ENCODE measurements at regions not wholly inside any gene's neighbourhood (a gene's known extent, or its start where the extent isn't known, plus 50 kb on each side); places are given as distances from the start of the nearest gene placed in this dataset.

- TF ChIP-seq CTCF (IDR thresholded peaks at IDR 0.05; ENCODE audit: low read depth), result no peak
Measured at GRCh38 chr20:56689318-56689717, 60.2 kb downstream of the TFAP2C start.

- TF ChIP-seq CTCF (IDR thresholded peaks at IDR 0.05; ENCODE audit: low read depth), result no peak
Measured at GRCh38 chr20:56689852-56690485, 60.9 kb downstream of the TFAP2C start.

DNA sequence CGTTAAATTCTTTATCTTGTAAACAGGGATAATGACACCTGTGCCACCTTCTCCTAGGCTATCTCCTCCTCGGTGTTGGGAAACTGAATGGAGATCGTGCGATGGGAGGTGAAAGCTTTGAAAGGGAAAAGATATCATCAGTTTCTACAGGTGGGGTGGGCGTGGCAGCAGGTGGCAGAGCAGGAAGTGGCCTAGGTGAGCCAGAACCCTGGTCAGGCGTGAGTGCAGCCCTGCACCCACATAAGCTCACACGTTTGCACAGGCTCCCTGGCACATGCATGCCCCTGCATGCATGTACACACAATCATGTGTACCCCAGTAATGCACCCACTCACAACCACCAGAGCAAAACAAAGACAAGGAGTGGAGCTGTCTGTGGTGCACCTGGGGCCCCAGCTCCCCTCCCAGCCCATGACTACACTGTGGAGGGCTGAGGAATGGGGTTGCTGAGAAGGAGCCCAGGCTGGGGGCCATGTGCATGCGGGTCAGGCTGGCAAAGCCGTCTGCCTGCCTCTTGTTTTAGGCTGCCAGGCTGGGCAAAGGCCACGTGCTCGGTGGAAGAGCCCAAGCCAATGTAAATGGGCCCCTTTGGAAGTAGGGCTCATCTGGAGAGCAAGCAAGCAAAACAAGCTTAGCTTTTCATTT lies 61.5 kb downstream of the TFAP2C start:
- TF ChIP-seq CTCF (IDR thresholded peaks at IDR 0.05; ENCODE audit: low read depth), result no peak

DNA sequence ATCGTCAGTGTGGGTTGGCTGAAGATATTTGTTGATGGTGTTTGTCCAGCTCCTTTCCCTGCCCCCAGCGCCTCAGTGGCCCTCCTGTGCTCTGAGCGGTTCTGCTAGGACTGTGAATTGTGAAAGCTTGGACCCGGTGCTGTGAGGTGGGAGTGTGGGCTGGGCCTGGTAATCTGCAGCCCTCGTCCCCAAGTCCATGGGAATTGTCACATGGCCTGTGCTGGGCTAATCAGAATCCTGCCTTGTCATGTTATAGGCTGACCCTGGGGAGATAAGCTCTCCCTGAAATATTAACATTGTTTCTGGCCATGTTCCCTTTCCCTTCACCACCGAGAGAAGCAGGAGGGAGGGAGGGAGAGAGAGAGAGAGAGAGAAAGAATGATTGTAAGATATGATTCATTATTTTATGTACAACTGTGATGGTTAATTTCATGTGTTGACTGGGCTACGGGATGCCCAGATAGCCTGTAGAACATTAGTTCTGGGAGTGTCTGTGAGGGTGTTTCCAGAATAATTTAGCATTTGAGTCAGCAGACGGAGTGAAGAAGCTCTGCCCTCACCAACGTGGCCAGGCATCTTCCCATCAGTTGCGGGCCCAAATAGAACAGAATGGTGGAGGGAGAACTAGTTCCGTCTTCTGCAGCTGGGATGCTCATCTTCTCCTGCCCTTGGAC lies 62.4 kb downstream of the TFAP2C start:
- TF ChIP-seq CTCF (IDR thresholded peaks at IDR 0.05; ENCODE audit: low read depth), result no peak

DNA sequence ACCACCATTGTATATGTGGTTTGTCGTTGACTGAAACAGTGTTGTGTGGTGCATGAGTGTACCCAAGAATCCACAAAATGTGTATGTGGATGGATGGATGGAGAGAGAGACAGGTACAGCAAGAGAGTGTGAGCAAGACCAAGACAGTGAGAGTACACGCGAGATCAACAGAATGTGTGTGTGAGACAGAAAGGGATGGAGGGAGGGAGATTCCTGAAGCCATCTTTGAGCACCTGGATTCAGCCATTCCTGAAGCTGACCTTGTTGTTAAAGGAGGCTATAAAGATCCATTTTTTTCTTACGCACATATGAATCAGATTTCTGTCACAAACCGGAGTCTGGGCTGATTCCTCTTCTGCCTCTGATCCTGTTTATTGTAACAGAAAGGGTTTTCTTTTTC lies 64.1 kb downstream of the TFAP2C start:
- no peak for TF ChIP-seq CTCF (IDR thresholded peaks at IDR 0.05; ENCODE audit: low read depth)

DNA sequence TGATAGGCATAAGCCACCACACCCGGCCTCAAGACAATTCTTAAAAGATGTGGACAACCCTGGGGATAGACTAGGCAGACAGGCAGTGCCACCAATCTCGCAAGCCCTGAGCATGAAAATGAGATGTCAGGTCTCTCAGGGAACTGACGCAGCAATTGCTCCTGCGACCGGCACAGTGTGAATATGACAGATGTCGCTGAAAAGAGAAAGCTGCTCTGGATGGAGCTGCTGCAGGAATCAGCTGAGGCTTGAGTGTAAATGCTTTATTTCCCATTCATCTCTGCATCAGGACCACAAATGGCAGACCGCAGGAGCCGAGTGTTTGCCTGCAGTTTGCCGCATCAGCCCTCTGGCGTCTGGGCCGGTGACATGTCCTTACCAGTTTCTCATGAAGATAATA lies 68.4 kb downstream of the TFAP2C start:
- no peak for TF ChIP-seq CTCF (IDR thresholded peaks at IDR 0.05; ENCODE audit: low read depth)

GRCh38 chr20:56698297-56698696 lies 69.2 kb downstream of the TFAP2C start:
- no peak for TF ChIP-seq CTCF (IDR thresholded peaks at IDR 0.05; ENCODE audit: low read depth)
